ENCODE measurements at regions not wholly inside any gene's neighbourhood (a gene's known extent, or its start where the extent isn't known, plus 50 kb on each side); places are given as distances from the start of the nearest gene placed in this dataset.

DNA sequence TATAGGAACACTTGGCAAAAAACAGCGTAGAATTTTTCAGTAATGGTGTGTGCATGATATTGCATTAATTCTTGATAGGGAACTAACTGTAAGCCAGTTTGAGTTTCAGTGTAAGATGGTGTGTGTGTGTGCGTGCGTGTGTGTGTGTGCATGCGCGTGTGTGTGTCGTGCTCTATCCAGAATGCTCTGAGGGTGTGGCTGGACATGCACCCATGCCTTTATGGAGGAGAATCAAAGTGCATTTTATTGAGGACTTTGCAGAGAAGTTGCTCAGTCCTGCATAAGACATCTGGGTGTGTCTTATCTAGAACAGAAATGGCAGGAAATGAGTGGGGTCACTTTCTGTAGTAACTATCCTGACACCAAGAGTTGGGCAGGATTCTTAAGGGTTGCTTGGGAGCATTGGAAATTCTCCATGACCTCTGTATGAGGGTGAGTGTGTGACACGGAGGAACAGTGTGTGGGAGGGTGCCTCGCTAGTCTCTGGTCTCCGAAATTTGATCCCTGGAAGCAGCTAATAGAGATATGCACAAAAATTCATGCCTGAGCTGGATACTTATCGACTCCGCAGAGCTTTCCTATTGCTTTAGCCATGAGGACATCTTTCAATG lies 252.2 kb downstream of the TSHZ3 start:
- Histone ChIP-seq H3K4ac (ENCODE audit: low read depth, low read length) (no peak overlapping the region), H2BK120ac (ENCODE audit: low read depth, low read length, poor library complexity, severe bottlenecking) (no peak overlapping the region), H3K79me2 (ENCODE audit: insufficient read depth, low read length) (no peaks in the 10 kb centered on the region), H3K4me2 (ENCODE audit: insufficient read depth, insufficient read length, low read length) (no peak overlapping the region), H3K4me1 (ENCODE audit: insufficient read depth, low read length) (peaks cover under 1% of the 10 kb centered on the region), H2AK5ac (ENCODE audit: insufficient read length, low read length) (no peak overlapping the region), H3K9me3 (ENCODE audit: control insufficient read depth, low read depth, low read length) (no peaks in the 10 kb centered on the region), H3K56ac (ENCODE audit: insufficient read length, low read depth, low read length) (no peak overlapping the region), H4K5ac (ENCODE audit: insufficient read length, low read depth, low read length) (no peak overlapping the region), H2BK15ac (ENCODE audit: low read depth, low read length) (no peak overlapping the region), H3K9ac (ENCODE audit: extremely low read depth, insufficient read length, low read length) (no peak overlapping the region), H2BK12ac (ENCODE audit: insufficient read length, low read depth, low read length) (no peak overlapping the region), H3K27ac (ENCODE audit: insufficient read length, low read depth, low read length) (no peak overlapping the region), H4K8ac (replicated peaks; ENCODE audit: insufficient read length, low read depth, low read length) (no peak overlapping the region), H3T11ph (ENCODE audit: low read length) (no peak overlapping the region), H3K14ac (ENCODE audit: insufficient read depth, low read length) (no peak overlapping the region), H4K20me1 (ENCODE audit: control insufficient read depth, insufficient read depth, insufficient read length) (no peaks in the 10 kb centered on the region), H2BK20ac (ENCODE audit: low read depth, low read length, poor library complexity, severe bottlenecking) (no peak overlapping the region), H3K27me3 (ENCODE audit: insufficient read depth, low read length) (no peaks in the 10 kb centered on the region), H2BK5ac (ENCODE audit: insufficient read length, low read length) (no peak overlapping the region), H3K23ac (ENCODE audit: insufficient read length, low read depth, low read length) (no peak overlapping the region), H3K79me1 (ENCODE audit: insufficient read depth, low read depth, low read length, poor library complexity, severe bottlenecking) (no peaks in the 10 kb centered on the region), H2AFZ (ENCODE audit: low read length) (no peak overlapping the region), H4K91ac (ENCODE audit: insufficient read length, low read depth, low read length) (no peak overlapping the region), H3K23me2 (ENCODE audit: insufficient read length, low read depth, low read length, poor library complexity, severe bottlenecking) (no peaks in the 10 kb centered on the region), H3K18ac (ENCODE audit: insufficient read length, low read depth, low read length) (no peak overlapping the region)
- no peaks in the 10 kb centered on the region for H3K9me3 Mint-ChIP-seq
- no peaks in the 10 kb centered on the region for H3K36me3 Mint-ChIP-seq (ENCODE audit: insufficient read depth in 1 of 3, low read depth in 3 of 3)
- H3K27ac Mint-ChIP-seq, result peak overlapping the region in 1 of 3 experiments; percentile 8; a peak in 1 of 7 replicates
- DNase-seq, result no peak
- H3K27me3 Mint-ChIP-seq (ENCODE audit: low read depth), result no peaks in the 10 kb centered on the region
- TF ChIP-seq CTCF (conservative IDR thresholded peaks at IDR 0.05), result no peak
- H3K4me3 Mint-ChIP-seq, result no peak overlapping the region
- WGBS (ENCODE audit: extremely low coverage, insufficient read length, low lambda C conversion rate), result no CpG with 5 or more reads among the region's 11 CpGs
- H3K4me1 Mint-ChIP-seq, result peaks cover 17 to 20% of the 10 kb centered on the region in 2 experiments

All from H9 (cell line).